GM12878 (cell line): ENCODE measurements at regions not wholly inside any gene's neighbourhood (a gene's known extent, or its start where the extent isn't known, plus 50 kb on each side); places are given as distances from the start of the nearest gene placed in this dataset.

ENCODE experiments used
- ATAC-seq: fragments of 200-7000 bp; cut with Tn5 transposase; 3 replicates; pipeline ENCODE4 v1.9.1; 2020; ENCODE audit warnings: mild to moderate bottlenecking, moderate library complexity
- BruUV-seq: library from RNA; stranded (reverse); fragments of 400-500 nt; replicated peaks from 2 replicates; lab custom pipeline; 2021; lab: Mats Ljungman, UMichigan
- CTCF ChIA-PET: fragments of 300-600 bp; sonication (Branson Sonifier 250); formaldehyde crosslinking; extraction: SDS; loops from one replicate; lab custom pipeline; 2021; ENCODE audit warnings: inconsistent platforms; lab: Yijun Ruan, JAX
- POLR2A ChIA-PET: fragments of 350-600 bp; formaldehyde crosslinking; extraction: SDS; loops from one replicate; lab custom pipeline; 2021; ENCODE audit warnings: inconsistent platforms; lab: Charles Lee
- RAD21 ChIA-PET: fragments of 300-600 bp; sonication (Branson Sonifier 250); formaldehyde crosslinking; loops from one replicate; lab custom pipeline; 2023; ENCODE audit warnings: antibody characterized with exemption; ENCODE audit not compliant: unreplicated experiment; lab: Charles Lee
- SMC1A ChIA-PET: fragments of 300-600 bp; sonication (Branson Sonifier 250); formaldehyde crosslinking; loops from one replicate; lab custom pipeline; 2023; ENCODE audit not compliant: unreplicated experiment, uncharacterized antibody; lab: Charles Lee
- DNase-seq: peaks from one replicate; pipeline ENCODE4 v3.0.0-alpha.2; 2011; ENCODE audit warnings: low read depth, low spot score
- FAIRE-seq: peaks from 3 replicates; lab custom pipeline; 2011; peaks lifted over from hg19 to GRCh38; lab: Jason Lieb, UNC
- H2AFZ ChIP-seq: 2 replicates; pipeline ENCODE4 v1.6.0; 2011; ENCODE audit warnings: low read depth, low read length, control low read depth; ENCODE audit not compliant: control insufficient read depth
- H3K27ac ChIP-seq: 2 replicates; pipeline ENCODE4 v1.5.1; 2011; ENCODE audit warnings: control low read depth; ENCODE audit not compliant: control insufficient read depth, insufficient read depth
- H3K27me3 ChIP-seq, 2 experiments: replicated peaks in 1 of 2; 2 replicates each; pipeline versions ENCODE4 v1.6.0 to v1.6.1; 2011; ENCODE audit warnings: low read length in 1 of 2; ENCODE audit not compliant: control insufficient read depth in 2 of 2, insufficient read depth in 2 of 2
- H3K36me3 ChIP-seq, 2 experiments: 2 replicates each; pipeline ENCODE4 v1.5.1; 2011; ENCODE audit warnings: low read length in 1 of 2; ENCODE audit not compliant: control insufficient read depth in 2 of 2, insufficient read depth in 2 of 2
- H3K4me1 ChIP-seq: 2 replicates; pipeline ENCODE4 v1.6.1; 2011; ENCODE audit warnings: mild to moderate bottlenecking, low read length, moderate library complexity, mixed read lengths; ENCODE audit not compliant: control insufficient read depth, insufficient read depth
- H3K4me2 ChIP-seq: 2 replicates; pipeline ENCODE4 v1.6.0; 2011; ENCODE audit warnings: control low read depth; ENCODE audit not compliant: control insufficient read depth, insufficient read depth
- H3K4me3 ChIP-seq: fragments of 200-600 bp; sonication (generic); 2 replicates; pipeline ENCODE4 v1.5.1; 2016
- H3K79me2 ChIP-seq: 2 replicates; pipeline ENCODE4 v1.6.0; 2011; ENCODE audit warnings: low read length; ENCODE audit not compliant: control insufficient read depth, insufficient read depth
- H3K9ac ChIP-seq: 2 replicates; pipeline ENCODE4 v1.8.0; 2011; ENCODE audit warnings: low read length, control low read depth, mixed read lengths; ENCODE audit not compliant: control insufficient read depth, insufficient read depth
- H3K9me3 ChIP-seq: replicated peaks from 3 replicates; pipeline ENCODE4 v1.5.1; 2011; ENCODE audit warnings: mild to moderate bottlenecking, low read length; ENCODE audit not compliant: control insufficient read depth, insufficient read depth
- H4K20me1 ChIP-seq: 2 replicates; pipeline ENCODE4 v1.6.0; 2011; ENCODE audit not compliant: control insufficient read depth, insufficient read depth
- CHD1 ChIP-seq: IDR thresholded peaks from 2 replicates; pipeline ENCODE4 v1.6.1; 2012; ENCODE audit warnings: low read depth, low read length, improper control_type of control experiment
- CTCF ChIP-seq, 3 experiments: IDR thresholded peaks in 2 of 3; conservative IDR thresholded peaks in 1 of 3; 2 replicates each; pipeline ENCODE4 v1.5.1; 2011; ENCODE audit warnings: low read depth in 3 of 3, low read length in 3 of 3, mild to moderate bottlenecking in 3 of 3, control low read depth in 2 of 3, moderate library complexity in 2 of 3, inconsistent platforms in 1 of 3, mixed read lengths in 1 of 3; ENCODE audit not compliant: control insufficient read depth in 2 of 3, insufficient read depth in 1 of 3; ENCODE audit errors: extremely low read depth in 1 of 3
- ELK1 ChIP-seq: IDR thresholded peaks from 2 replicates; pipeline ENCODE4 v1.6.1; 2012; ENCODE audit warnings: low read depth, low read length, improper control_type of control experiment
- NBN ChIP-seq: fragments of 450-650 bp; IDR thresholded peaks from 2 replicates; pipeline ENCODE4 v1.6.1; 2016
- REST ChIP-seq: IDR thresholded peaks from 2 replicates; pipeline ENCODE4 v1.6.1; 2012; ENCODE audit warnings: mild to moderate bottlenecking, low read depth, low read length
- RFX5 ChIP-seq: IDR thresholded peaks from 2 replicates; pipeline ENCODE4 v1.6.1; 2011; ENCODE audit warnings: low read depth, low read length, improper control_type of control experiment
- SKIL ChIP-seq: fragments of 450-650 bp; IDR thresholded peaks from 2 replicates; pipeline ENCODE4 v1.6.1; 2017; ENCODE audit warnings: mild to moderate bottlenecking, low read depth, inconsistent platforms; ENCODE audit not compliant: poor library complexity, severe bottlenecking
- SP1 ChIP-seq: IDR thresholded peaks from one replicate; pipeline ENCODE4 v1.6.1; 2011; ENCODE audit warnings: low read depth, low read length
- STAT1 ChIP-seq: fragments of 450-650 bp; conservative IDR thresholded peaks from 2 replicates; pipeline ENCODE4 v1.6.1; 2014; ENCODE audit warnings: antibody characterized with exemption, mild to moderate bottlenecking
- ZNF217 ChIP-seq: fragments of 450-650 bp; IDR thresholded peaks from 2 replicates; pipeline ENCODE4 v1.6.1; 2017; ENCODE audit warnings: antibody characterized with exemption, mild to moderate bottlenecking
- ZNF274 ChIP-seq: IDR thresholded peaks from one replicate; pipeline ENCODE4 v1.8.0; 2011; ENCODE audit not compliant: insufficient read length, insufficient read depth
- WGBS: methylation state at CpG from one replicate; pipeline ENCODE4 v1.1.6; 2016; ENCODE audit warnings: low lambda C conversion rate; ENCODE audit not compliant: insufficient replicate concordance, insufficient coverage; ENCODE audit errors: missing lambda C conversion rate; 5-methylcytosine and 5-hydroxymethylcytosine counted together
- in situ Hi-C: fragments of 300-500 bp; cut with MboI; formaldehyde crosslinking; loops from 9 replicates; pipeline ENCODE4 v1.14.3; 2018; ENCODE audit warnings: mixed read lengths
- intact Hi-C: fragments of 100-400 bp; cut with micrococcal nuclease; formaldehyde crosslinking; loops from one replicate; pipeline ENCODE4 v1.14.2; 2022; ENCODE audit not compliant: unreplicated experiment
- TF ChIP-seq, protein P1 (sequence below): fragments of 150-350 bp; IDR thresholded peaks from 2 replicates; pipeline ENCODE4 v1.6.1; 2016; ENCODE audit warnings: low read depth, low read length

DNA sequence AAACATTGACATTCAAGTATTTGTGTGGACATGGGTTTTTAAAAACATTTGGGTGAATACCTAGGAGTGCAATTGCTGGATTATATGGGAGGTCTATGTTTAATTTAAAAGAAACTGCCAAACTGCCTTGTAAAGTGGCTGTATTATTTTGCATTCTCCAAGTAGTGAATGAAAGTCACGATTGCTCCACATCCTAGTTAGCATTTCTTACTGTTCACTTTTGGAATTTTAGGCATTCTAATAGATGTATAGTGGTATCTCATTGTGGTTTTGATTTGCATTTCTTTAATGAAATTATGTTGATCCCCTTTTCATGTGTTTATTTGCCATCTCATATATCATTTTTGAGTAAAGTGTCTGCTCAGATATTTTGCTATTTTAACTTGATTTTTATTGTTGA is 159.5 kb downstream of the FOXG1 start (continued):
- TF ChIP-seq SKIL = no peak
- no peak for TF ChIP-seq NBN
- no peak for TF ChIP-seq ZNF217
- no peak for TF ChIP-seq ELK1
- no peak for TF ChIP-seq ZNF274
- no peak for TF ChIP-seq CHD1

GRCh38 chr14:28931999-28932398 is 165.4 kb downstream of the FOXG1 start:
- DNase-seq (no peak), FAIRE-seq (no peak), ATAC-seq (no peak)
- Histone ChIP-seq H4K20me1 (no peaks in the 10 kb centered on the region), H3K36me3 (no peaks in the 10 kb centered on the region), H3K4me1 (no peaks in the 10 kb centered on the region), H3K27ac (no peak overlapping the region), H3K4me2 (no peak overlapping the region), H3K79me2 (no peaks in the 10 kb centered on the region), H3K9me3 (no peaks in the 10 kb centered on the region), H3K9ac (no peak overlapping the region), H3K4me3 (no peak overlapping the region), H3K27me3 (no peaks in the 10 kb centered on the region), H2AFZ (no peak overlapping the region)
- ChIA-PET CTCF (no interaction called here), RAD21 (no interaction called here), POLR2A (no interaction called here), SMC1A (no interaction called here)
- intact Hi-C loops = no loop called here
- WGBS = 0% methylated on average over 2 of the region's 2 CpGs
- BruUV-seq = no TSS peak
- in situ Hi-C loops = no loop called here
- no peak for TF ChIP-seq RFX5
- no peak for TF ChIP-seq STAT1
- TF ChIP-seq, protein P1, sequence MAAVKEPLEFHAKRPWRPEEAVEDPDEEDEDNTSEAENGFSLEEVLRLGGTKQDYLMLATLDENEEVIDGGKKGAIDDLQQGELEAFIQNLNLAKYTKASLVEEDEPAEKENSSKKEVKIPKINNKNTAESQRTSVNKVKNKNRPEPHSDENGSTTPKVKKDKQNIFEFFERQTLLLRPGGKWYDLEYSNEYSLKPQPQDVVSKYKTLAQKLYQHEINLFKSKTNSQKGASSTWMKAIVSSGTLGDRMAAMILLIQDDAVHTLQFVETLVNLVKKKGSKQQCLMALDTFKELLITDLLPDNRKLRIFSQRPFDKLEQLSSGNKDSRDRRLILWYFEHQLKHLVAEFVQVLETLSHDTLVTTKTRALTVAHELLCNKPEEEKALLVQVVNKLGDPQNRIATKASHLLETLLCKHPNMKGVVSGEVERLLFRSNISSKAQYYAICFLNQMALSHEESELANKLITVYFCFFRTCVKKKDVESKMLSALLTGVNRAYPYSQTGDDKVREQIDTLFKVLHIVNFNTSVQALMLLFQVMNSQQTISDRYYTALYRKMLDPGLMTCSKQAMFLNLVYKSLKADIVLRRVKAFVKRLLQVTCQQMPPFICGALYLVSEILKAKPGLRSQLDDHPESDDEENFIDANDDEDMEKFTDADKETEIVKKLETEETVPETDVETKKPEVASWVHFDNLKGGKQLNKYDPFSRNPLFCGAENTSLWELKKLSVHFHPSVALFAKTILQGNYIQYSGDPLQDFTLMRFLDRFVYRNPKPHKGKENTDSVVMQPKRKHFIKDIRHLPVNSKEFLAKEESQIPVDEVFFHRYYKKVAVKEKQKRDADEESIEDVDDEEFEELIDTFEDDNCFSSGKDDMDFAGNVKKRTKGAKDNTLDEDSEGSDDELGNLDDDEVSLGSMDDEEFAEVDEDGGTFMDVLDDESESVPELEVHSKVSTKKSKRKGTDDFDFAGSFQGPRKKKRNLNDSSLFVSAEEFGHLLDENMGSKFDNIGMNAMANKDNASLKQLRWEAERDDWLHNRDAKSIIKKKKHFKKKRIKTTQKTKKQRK = no peak
- TF ChIP-seq SP1 = no peak
- TF ChIP-seq REST = no peak
- no peak for TF ChIP-seq CTCF (IDR thresholded peaks at IDR 0.05 in 2 of 3, conservative IDR thresholded peaks at IDR 0.05 in 1 of 3; ENCODE audit: control insufficient read depth in 2 of 3, extremely low read depth in 1 of 3, insufficient read depth in 1 of 3, low read depth in 3 of 3, low read length in 3 of 3)
